Left lung (tissue), 4 donors: ENCODE measurements at regions not wholly inside any gene's neighbourhood (a gene's known extent, or its start where the extent isn't known, plus 50 kb on each side); places are given as distances from the start of the nearest gene placed in this dataset.

Source experiments
- ATAC-seq: fragments of 200-7000 bp; cut with Tn5 transposase; one replicate; pipeline ENCODE4 v1.9.1; 2020; ENCODE audit warnings: moderate library complexity
- DNase-seq, 4 donors: peaks; one replicate each; pipeline ENCODE4 v3.0.0-alpha.2; 2013 to 2020
- H3K27ac ChIP-seq, 2 donors: fragments of 200-600 bp; sonication (generic) in 1 of 2; one replicate each; pipeline versions ENCODE4 v1.5.0 to v1.8.0; 2020 to 2021
- H3K27me3 ChIP-seq, 2 donors: fragments of 200-600 bp; sonication (generic) in 1 of 2; one replicate each; pipeline versions ENCODE4 v1.5.0 to v1.8.0; 2020 to 2021
- H3K36me3 ChIP-seq, 2 donors: fragments of 200-600 bp; sonication (generic) in 1 of 2; one replicate each; pipeline versions ENCODE4 v1.5.0 to v1.8.0; 2020 to 2021
- H3K4me1 ChIP-seq, 2 donors: fragments of 200-600 bp; one replicate each; pipeline ENCODE4 v1.8.0; 2021
- H3K4me3 ChIP-seq, 2 donors: fragments of 200-600 bp; sonication (generic) in 1 of 2; one replicate each; pipeline versions ENCODE4 v1.5.0 to v1.8.0; 2020 to 2021; ENCODE audit warnings: mild to moderate bottlenecking in 1 of 2
- H3K9me3 ChIP-seq, 2 donors: fragments of 200-600 bp; sonication (generic) in 1 of 2; one replicate each; pipeline versions ENCODE4 v1.5.0 to v1.8.0; 2020 to 2021
- intact Hi-C, 2 donors: fragments of 100-400 bp; cut with DNase I; formaldehyde crosslinking; loops; one replicate each; pipeline versions ENCODE4 v1.11.2 to v1.14.2; 2022
- TF ChIP-seq, protein P1 (sequence below), 2 donors: fragments of 200-600 bp; sonication (generic) in 1 of 2; IDR thresholded peaks; one replicate each; pipeline versions ENCODE4 v1.5.0 to v1.8.0; 2021; ENCODE audit warnings: antibody characterized with exemption in 2 of 2
- donor health status: DM: no; HTN: yes; CAD: no.
- donor health status: DM: no; HTN: no; CAD: no.

GRCh38 chr1:4164965-4165364 is 264.9 kb upstream of the C1orf174 start:
- Histone ChIP-seq H3K4me1 (no peaks in the 10 kb centered on the region), H3K27me3 (peaks cover 0 to 72% of the 10 kb centered on the region in 2 donors), H3K9me3 (no peaks in the 10 kb centered on the region), H3K4me3 (no peak overlapping the region), H3K27ac (no peak overlapping the region), H3K36me3 (no peaks in the 10 kb centered on the region)
- intact Hi-C loops: no loop called here
- ATAC-seq: no peak
- TF ChIP-seq, protein P1, sequence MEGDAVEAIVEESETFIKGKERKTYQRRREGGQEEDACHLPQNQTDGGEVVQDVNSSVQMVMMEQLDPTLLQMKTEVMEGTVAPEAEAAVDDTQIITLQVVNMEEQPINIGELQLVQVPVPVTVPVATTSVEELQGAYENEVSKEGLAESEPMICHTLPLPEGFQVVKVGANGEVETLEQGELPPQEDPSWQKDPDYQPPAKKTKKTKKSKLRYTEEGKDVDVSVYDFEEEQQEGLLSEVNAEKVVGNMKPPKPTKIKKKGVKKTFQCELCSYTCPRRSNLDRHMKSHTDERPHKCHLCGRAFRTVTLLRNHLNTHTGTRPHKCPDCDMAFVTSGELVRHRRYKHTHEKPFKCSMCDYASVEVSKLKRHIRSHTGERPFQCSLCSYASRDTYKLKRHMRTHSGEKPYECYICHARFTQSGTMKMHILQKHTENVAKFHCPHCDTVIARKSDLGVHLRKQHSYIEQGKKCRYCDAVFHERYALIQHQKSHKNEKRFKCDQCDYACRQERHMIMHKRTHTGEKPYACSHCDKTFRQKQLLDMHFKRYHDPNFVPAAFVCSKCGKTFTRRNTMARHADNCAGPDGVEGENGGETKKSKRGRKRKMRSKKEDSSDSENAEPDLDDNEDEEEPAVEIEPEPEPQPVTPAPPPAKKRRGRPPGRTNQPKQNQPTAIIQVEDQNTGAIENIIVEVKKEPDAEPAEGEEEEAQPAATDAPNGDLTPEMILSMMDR (IDR thresholded peaks at IDR 0.05): no peak
- DNase-seq: no peak

- H3K36me3 ChIP-seq: no peaks in the 10 kb centered on the region
- peaks cover 0 to 70% of the 10 kb centered on the region in 2 donors for H3K27me3 ChIP-seq
- no peak overlapping the region for H3K27ac ChIP-seq
- H3K4me3 ChIP-seq: no peak overlapping the region
- no peak for ATAC-seq
- DNase-seq: no peak
- intact Hi-C loops: no loop called here
- no peaks in the 10 kb centered on the region for H3K9me3 ChIP-seq
- TF ChIP-seq, protein P1 (IDR thresholded peaks at IDR 0.05): no peak
- H3K4me1 ChIP-seq: no peaks in the 10 kb centered on the region
These were observed 265.7 kb upstream of the C1orf174 start for GRCh38 chr1:4165686-4166300.

DNA sequence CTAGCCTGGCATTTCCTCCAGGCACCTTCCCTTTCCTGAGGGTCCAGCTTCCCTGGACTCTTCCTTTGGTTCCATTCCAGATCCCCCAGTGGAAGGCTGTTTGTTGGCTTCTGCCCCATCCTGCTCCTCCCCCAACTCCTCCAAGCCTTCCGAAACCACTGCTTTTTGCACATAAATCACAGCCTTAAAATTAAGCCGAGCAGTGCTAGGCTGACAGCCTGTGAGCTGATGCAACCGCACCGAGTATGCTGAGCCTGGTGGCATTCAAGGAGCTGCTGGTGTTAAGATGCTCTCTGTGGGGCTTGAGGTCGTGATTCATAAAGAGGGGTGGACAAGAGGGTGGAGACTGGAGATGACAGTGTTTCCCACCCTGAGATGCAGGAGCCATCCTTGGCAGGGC is 266.6 kb upstream of the C1orf174 start:
- peaks cover 0 to 69% of the 10 kb centered on the region in 2 donors for H3K27me3 ChIP-seq
- no peaks in the 10 kb centered on the region for H3K4me1 ChIP-seq
- intact Hi-C loops: no loop called here
- no peak overlapping the region for H3K4me3 ChIP-seq
- DNase-seq (no peak), ATAC-seq (no peak)
- TF ChIP-seq, protein P1 (IDR thresholded peaks at IDR 0.05): no peak
- no peaks in the 10 kb centered on the region for H3K9me3 ChIP-seq
- H3K36me3 ChIP-seq: no peaks in the 10 kb centered on the region
- H3K27ac ChIP-seq: no peak overlapping the region

GRCh38 chr1:4169991-4170390 is 269.9 kb upstream of the C1orf174 start:
- Histone ChIP-seq H3K9me3 (no peaks in the 10 kb centered on the region), H3K4me1 (no peaks in the 10 kb centered on the region), H3K4me3 (no peak overlapping the region), H3K27ac (no peak overlapping the region), H3K27me3 (peaks cover 0 to 72% of the 10 kb centered on the region in 2 donors), H3K36me3 (no peaks in the 10 kb centered on the region)
- TF ChIP-seq, protein P1 (IDR thresholded peaks at IDR 0.05): no peak
- intact Hi-C loops: no loop called here
- ATAC-seq: no peak
- no peak for DNase-seq

DNA sequence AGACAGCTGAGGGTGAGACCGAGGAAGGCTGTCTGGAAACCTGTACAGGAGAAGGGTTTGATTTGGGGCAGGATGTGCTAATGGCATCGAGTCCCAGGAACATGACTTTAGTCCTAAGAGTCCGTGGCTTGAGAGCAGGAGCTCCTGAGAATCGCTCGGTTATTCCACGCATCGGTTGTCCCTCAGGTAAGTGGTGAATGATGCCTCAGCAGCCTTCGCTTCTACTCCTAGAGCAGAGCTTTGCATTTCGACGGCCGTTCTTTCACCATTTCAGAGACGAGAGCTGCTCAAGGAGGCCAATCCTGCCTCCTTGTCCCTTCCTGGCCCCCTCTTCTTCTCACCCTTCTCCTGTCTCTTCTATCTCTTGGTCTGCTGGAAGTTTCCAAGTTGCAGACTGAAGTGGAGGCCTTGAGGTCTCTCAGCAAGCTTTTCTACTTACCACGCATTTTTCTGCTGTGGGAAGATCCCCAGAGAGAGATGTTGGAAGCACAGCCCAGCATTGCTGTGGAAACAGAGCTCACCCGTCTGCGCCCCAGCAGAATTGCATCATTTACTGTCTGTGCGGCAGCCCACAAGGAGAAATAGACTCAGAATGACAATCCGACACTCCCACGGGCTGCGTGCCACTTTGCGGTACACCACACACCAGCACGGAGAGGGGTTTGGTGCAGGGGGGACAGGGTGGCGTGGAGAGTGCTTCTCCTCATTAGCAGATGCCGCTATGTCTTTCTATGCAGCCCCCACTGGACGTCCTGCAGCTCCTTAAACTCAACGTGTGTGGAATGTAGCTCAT is 270.7 kb upstream of the C1orf174 start:
- intact Hi-C loops: no loop called here
- ATAC-seq: peak; percentile 25
- H3K4me1 ChIP-seq: no peaks in the 10 kb centered on the region
- H3K36me3 ChIP-seq: no peaks in the 10 kb centered on the region
- TF ChIP-seq, protein P1 (IDR thresholded peaks at IDR 0.05): no peak
- DNase-seq: no peak
- H3K9me3 ChIP-seq: no peaks in the 10 kb centered on the region
- H3K27me3 ChIP-seq: peaks cover 0 to 65% of the 10 kb centered on the region in 2 donors
- H3K4me3 ChIP-seq: no peak overlapping the region
- no peak overlapping the region for H3K27ac ChIP-seq
